A673 (cell line): ENCODE measurements at regions not wholly inside any gene's neighbourhood (a gene's known extent, or its start where the extent isn't known, plus 50 kb on each side); places are given as distances from the start of the nearest gene placed in this dataset.

Experiments
- CTCF ChIP-seq: fragments of 300-800, 200-600 bp; sonication (generic); conservative IDR thresholded peaks from 2 replicates; pipeline ENCODE4 v1.5.1; 2017; ENCODE audit warnings: low read depth, mild to moderate bottlenecking, antibody characterized with exemption, low read length, moderate library complexity, mixed read lengths
- EZH2 ChIP-seq: fragments of 200-600 bp; sonication (generic); IDR thresholded peaks from 2 replicates; pipeline ENCODE4 v1.6.1; 2017; ENCODE audit warnings: borderline replicate concordance, low read depth, mild to moderate bottlenecking, mixed read lengths, antibody characterized with exemption, low read length; ENCODE audit not compliant: poor library complexity, severe bottlenecking

GRCh38 chr4:57916479-57916878, 806.3 kb upstream of the IGFBP7 start:
- no peak for TF ChIP-seq CTCF
- no peak for TF ChIP-seq EZH2
